AG10803 (cell line): ENCODE measurements at regions not wholly inside any gene's neighbourhood (a gene's known extent, or its start where the extent isn't known, plus 50 kb on each side); places are given as distances from the start of the nearest gene placed in this dataset.

ENCODE experiments used
- DNase-seq: peaks from one replicate; pipeline ENCODE4 v3.0.0; 2010; ENCODE audit warnings: low read depth
- H3K4me3 ChIP-seq: 2 replicates; pipeline ENCODE4 v1.5.1; 2011; ENCODE audit warnings: mild to moderate bottlenecking, low read length, control low read depth
- TF ChIP-seq, protein P1 (sequence below): conservative IDR thresholded peaks from 2 replicates; pipeline ENCODE4 v1.5.1; 2011; ENCODE audit warnings: mild to moderate bottlenecking, low read length, control low read depth, inconsistent platforms

GRCh38 chr2:164073101-164074074 lies 337.6 kb upstream of the FIGN start:
- TF ChIP-seq, protein P1, sequence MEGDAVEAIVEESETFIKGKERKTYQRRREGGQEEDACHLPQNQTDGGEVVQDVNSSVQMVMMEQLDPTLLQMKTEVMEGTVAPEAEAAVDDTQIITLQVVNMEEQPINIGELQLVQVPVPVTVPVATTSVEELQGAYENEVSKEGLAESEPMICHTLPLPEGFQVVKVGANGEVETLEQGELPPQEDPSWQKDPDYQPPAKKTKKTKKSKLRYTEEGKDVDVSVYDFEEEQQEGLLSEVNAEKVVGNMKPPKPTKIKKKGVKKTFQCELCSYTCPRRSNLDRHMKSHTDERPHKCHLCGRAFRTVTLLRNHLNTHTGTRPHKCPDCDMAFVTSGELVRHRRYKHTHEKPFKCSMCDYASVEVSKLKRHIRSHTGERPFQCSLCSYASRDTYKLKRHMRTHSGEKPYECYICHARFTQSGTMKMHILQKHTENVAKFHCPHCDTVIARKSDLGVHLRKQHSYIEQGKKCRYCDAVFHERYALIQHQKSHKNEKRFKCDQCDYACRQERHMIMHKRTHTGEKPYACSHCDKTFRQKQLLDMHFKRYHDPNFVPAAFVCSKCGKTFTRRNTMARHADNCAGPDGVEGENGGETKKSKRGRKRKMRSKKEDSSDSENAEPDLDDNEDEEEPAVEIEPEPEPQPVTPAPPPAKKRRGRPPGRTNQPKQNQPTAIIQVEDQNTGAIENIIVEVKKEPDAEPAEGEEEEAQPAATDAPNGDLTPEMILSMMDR, result no peak
- peak; percentile 43 for DNase-seq
- H3K4me3 ChIP-seq, result no peak overlapping the region

DNA sequence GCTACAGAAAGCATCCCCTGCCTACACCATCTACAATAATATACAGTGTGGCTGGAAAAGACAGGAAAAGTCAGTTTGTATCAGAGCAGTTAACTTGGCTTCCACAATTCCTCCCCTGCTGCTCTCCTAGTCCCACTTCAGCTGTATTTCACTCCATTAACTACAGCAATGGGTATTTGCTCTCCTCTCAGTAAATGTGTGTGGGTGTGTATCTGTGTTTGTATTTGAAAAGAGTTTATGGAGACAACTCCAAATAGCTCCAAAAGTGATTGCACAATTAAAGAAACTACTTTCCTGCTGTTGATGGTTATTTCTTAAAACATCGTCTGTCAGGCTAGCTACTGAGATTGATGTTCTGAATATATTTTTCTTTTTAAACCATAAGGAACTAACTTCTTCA lies 333.7 kb upstream of the FIGN start:
- no peak overlapping the region for H3K4me3 ChIP-seq
- no peak for DNase-seq
- TF ChIP-seq, protein P1, result no peak

GRCh38 chr2:164068063-164068462 lies 332.3 kb upstream of the FIGN start:
- DNase-seq, result no peak
- H3K4me3 ChIP-seq, result no peak overlapping the region
- TF ChIP-seq, protein P1, result no peak

DNA sequence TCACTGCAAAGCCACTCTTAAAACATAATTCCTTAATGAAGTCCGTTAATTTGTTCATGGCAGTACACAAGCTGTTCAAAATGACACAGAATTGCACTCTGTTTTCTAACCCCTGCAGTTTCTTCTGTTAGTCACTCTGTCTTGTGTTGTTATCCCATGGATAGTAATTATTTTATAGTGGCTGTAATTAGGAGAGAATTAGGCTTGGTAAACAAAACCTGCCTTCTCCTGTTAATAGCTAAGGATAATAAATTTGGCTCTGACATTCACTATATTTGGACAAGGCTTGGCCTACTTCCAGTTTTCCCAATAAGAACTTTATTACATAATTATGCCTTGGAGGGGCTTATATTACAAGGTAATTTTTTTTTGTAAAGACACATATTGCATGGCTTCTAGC lies 330.3 kb upstream of the FIGN start:
- TF ChIP-seq, protein P1, result no peak
- no peak overlapping the region for H3K4me3 ChIP-seq
- DNase-seq, result no peak

- no peak for DNase-seq
- no peak overlapping the region for H3K4me3 ChIP-seq
- TF ChIP-seq, protein P1, result no peak
These were observed 329.2 kb upstream of the FIGN start for GRCh38 chr2:164065038-164065437.

GRCh38 chr2:164061129-164061746 lies 325.4 kb upstream of the FIGN start:
- H3K4me3 ChIP-seq, result no peak overlapping the region
- DNase-seq, result peak; percentile 22
- TF ChIP-seq, protein P1, result peak; percentile 76
